Left renal cortex interstitium (tissue), 4 donors: ENCODE measurements at regions not wholly inside any gene's neighbourhood (a gene's known extent, or its start where the extent isn't known, plus 50 kb on each side); places are given as distances from the start of the nearest gene placed in this dataset.
A peak's percentile ranks its signal among the peaks of the same experiment; 100 is the strongest.

Experiments used
- DNase-seq, 4 donors: peaks; one replicate each; pipeline ENCODE4 v3.0.0-alpha.2; 2013; ENCODE audit warnings: low read depth in 4 of 4, low spot score in 2 of 4, missing footprints in 1 of 4

DNA sequence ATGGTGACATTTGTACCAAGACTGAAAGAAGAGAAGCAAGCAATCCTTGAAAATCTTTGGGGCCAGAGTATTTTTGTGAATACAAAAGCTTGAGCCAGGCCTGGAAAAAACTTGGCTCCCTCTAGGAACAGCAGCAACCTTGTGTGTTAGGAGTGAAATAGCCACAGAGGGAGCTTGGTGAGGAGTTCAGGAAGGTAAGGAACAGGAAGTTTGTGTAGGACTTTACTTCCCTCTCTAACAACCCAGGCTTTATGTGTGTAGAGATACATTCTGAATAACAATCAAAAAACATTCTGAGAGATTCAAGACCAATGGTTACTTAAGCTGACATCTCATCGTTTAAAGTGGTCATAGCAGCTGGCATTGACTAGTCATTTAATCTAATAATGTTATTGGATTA is 668.5 kb downstream of the PCDH18 start:
- DNase-seq = no peak

DNA sequence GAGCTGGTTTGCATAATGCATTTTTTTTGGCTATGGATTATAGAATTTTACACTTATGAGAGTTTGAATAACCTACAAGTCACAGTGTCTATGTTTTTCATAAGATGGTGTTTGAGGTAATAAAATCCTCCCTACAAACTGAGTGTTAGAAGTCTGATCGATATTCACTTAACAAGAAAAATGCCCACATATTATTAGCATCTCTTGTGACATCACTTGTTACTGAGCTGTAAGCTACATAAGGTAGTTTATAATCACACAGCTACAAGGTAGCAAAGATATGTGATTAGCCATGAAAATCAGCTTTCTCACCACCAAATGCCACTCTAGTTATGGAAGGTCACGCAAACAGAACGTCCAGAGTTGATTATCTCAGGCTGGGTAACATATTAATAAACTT is 669.6 kb downstream of the PCDH18 start:
- DNase-seq = no peak

DNA sequence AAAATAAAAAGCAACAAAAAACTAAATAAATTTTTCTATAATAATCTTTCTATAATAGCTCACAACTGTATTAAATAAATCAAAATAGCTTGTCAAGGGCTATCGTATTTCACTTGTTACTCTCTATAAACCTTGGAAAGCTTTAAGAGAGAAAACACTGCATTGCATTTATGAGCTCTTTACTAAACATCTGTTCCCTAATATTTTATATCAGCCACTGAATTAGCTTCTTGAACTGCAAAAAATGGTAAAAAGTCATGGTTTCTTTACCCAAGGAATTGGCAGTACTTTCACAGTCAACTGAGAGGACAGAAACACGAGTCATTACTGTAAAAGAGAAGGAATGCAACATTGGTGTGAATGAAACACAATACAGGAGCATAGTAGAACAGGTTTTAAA is 671.2 kb downstream of the PCDH18 start:
- DNase-seq = peak in 1 of 4 donors; percentile 8

DNA sequence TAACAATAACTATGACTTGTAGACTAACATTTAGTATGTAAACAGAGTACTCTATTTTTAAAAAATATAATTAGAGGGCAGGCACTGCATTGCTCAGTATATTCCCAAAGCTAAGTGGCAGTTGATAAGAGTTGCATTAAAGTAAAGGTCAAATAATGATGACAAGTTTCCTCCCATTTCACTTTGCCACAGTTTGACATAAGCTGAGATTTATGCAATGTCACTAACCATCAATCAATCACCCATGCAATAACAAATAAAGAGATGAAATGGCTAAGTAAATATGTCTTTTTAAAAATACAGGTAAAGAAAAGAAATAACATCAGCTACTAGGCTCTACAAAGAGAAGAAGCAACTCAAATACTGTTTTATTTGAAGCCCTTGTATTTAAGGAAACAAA is 673.4 kb downstream of the PCDH18 start:
- DNase-seq = no peak

DNA sequence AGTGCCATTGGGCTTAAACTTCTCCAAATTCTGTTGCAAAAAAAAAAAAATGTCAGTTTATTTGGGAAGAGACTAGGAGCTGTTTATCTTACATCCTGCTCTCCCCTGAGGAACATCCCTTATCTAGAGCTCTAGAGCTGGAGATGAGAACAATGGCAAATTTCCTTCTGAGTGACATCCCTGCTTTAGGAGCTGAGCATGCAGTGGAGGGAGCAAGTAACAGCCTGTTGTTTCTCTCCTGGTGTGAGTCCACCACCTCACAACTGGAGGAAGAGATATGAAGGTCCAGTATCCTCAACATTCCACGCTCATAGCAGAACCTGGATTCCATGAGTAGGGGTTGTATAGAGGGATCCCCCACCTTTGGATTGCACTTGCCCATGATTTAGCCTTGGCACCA is 676.4 kb downstream of the PCDH18 start:
- no peak for DNase-seq

DNA sequence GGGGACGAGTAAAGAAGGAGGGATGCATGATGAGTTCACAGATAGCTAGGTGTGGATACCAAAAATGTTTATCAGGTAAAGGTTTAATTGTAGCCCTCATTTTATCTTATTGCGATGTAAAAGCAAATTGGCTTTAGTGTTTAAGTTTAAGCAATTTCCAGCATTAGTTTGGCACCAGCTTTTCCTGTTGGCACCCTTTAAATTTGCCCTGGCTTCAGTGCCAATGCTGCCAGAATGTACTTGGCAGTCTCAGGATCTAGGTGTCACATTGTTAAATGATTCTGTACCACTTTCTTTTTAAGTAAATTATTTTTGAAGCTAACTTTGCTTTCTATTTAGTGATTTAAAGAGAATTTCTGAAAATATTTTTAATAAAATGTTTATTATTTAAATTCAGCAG is 681.8 kb downstream of the PCDH18 start:
- DNase-seq = no peak

DNA sequence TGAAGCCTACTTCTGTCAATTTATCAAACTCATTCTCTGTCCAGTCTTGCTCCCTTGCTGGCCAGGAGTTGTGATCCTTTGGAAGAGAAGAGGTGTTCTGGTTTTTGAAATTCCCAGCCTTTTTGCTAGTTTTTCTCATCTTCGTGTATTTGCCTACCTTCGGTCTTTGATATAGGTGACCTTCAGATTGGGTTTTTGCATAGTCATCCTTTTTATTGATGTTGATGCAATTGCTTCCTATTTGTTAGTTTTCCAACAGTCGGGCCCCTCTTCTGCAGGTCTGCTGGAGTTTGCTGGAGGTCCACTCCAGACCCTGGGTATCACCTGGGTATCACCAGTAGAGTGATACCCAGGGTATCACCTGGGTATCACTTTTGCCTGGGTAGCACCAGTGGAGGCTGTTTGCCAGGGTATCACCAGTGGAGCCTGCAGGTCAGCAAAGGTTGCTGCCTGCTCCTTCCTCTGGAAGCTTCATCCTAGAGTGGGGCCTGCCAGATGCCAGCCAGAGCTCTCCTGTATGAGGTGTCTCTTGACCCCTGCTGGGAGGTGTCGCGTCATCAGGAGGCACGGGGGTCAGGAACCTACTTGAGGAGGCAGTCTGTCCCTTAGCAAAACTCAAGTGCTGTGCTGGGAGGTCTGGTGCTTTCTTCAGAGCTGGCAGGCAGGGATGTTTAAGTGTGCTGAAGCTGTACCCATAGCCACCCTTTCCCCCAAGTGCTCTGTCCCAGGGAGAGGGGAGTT is 684.2 kb downstream of the PCDH18 start:
- no peak for DNase-seq

DNA sequence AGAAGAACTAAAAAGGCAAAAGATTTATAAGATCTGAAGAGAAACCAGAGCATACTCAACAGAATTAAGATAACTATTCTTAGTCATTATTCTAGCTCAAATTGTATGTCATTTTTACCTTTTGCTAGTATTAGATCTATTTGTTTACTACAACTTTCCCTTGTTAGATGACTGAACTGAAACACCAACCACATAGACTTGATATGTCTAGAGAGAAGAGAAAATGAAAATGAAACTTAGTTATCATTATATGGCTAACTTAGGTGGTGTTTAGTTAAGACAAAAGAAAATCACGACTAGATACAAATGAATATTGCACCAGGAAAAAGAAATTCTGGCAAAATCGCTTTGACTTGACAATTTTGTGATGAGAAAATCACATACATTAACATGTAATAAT is 690.8 kb downstream of the PCDH18 start:
- DNase-seq = no peak

DNA sequence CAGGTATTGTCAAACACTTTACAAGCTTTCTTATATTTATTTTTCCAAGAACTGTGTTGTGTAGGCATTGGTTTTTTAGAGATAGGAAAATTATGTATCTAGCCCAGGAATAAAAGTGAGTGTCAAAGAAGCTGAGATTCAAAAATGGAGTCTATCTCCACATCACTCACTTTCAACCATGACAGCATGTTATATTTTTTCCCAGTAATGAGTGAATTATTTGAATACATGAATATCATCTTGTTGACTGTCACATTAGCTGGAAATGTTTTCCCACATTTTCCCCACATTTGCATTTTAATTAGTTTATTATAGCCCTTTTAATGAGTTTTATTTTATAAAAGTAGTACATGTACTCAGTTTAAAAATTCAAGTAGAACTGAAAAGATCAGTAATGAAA is 693.7 kb downstream of the PCDH18 start:
- DNase-seq = no peak

DNA sequence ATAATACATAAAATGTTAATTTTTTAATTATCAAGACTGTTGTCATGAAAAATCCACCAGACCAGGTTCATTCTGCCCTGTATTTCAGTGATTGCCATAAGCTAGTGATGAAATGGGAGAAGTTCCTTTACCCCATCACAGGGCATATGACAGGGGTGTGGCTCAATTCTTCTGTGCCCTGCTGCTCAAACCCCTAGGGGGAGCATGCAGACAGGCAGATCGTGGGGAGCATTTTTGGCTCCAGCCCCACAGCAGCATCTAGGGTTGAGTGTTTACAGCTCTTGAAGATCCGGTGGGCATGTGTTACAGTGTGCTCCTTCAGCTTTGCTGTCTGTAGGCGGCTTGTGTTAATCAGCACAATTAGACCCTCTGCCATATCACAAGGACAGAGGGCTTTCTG is 700.7 kb downstream of the PCDH18 start:
- DNase-seq = no peak

DNA sequence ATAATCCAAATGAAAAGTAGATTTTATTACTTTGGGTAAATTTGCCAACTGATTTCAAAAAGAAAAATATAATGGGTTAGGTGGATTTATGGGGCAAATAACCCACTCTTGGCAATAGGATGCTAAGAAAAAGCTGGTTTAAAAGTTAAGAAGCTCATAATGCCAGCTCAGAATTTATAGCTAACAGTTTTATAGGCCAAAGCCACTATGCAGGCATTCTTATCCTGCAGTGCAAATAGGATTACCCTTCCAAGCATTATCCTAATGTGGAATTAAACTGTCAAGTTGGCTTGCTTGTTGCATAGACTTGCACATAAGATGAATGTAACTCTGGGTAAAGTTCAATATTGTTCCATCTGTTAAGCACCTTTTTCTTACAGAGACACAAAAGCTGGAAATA is 703.0 kb downstream of the PCDH18 start:
- DNase-seq = no peak

DNA sequence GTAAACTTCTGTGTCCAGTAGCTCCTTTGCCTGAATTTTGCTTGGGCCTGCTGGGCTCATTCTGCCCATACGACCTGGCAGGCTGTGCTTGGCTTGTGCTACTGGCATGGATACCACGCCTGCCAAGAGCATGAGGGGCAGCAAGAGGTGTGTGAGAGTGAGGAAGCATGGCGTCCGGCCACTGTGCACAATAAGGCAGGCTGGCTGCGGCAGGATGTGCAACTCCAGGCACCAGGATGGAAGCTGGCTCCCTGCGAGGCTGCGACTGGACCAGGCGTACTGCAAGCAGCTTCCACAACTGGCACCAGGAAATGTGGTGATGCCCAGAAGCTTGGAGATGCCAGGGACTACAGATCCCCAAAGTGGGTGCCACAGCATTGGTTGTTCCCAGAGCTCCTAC is 709.3 kb downstream of the PCDH18 start:
- no peak for DNase-seq

DNA sequence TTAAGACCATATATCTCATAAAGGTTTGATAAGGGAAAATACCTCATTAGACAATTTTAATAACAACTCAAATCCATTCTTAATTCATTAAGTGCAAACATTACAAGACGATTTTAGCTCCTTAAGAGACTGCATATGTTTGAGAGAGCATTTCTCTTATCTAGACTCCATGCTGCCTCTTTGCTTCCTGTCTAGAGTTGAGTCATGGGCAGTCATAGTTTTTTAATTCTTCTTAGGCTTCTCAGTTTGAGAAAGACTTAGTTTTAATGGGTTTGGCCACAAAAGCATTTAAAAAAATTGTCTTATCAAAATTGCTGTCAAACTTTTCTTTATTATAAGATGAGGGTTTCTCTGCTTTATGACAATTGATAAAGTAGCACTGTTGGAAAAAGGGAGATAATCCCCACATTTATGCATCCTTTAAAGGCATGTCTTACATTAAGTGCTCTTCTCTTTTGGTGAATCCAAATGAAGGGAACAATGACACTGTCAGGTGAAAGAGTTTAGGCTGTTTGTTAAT is 713.4 kb downstream of the PCDH18 start:
- no peak for DNase-seq

DNA sequence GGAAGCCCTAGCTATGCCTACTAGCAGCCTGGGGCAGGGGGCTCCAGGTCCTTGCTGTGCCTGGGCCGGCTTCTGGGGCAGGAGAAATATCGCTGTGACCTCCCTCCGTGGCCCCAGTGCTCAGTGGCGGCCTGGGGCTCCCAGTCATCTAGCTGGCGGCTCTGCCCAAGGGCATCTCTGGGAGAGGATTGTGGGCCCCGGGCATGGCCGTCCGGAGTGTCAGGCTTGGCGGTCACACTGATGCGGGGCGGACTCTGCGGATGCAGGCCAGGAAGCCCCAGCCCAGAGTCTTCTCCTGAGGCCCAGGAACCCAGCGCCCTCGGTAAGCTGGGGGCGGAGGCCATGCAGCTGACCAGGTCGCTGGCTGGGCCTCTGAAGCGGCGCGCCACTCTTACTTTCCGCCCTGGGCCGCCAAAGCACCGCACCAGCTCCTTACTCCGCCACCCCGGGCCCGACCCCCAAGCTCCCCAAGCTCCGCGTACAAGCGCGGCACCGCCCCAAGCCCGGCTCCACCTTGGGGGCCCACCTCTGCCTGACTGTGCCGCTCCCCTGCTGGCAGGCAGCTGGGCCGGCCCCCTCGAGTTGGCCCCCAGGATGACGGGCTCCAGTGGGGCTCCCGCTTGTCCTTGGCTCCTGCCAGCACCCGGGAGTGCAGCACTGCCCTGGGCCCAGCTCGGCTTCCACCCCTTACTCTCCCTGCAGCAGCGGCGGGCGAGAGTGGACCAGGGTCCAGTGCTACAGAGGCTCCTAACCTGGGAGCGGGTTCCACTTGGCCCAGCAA is 720.0 kb downstream of the PCDH18 start:
- DNase-seq = no peak

DNA sequence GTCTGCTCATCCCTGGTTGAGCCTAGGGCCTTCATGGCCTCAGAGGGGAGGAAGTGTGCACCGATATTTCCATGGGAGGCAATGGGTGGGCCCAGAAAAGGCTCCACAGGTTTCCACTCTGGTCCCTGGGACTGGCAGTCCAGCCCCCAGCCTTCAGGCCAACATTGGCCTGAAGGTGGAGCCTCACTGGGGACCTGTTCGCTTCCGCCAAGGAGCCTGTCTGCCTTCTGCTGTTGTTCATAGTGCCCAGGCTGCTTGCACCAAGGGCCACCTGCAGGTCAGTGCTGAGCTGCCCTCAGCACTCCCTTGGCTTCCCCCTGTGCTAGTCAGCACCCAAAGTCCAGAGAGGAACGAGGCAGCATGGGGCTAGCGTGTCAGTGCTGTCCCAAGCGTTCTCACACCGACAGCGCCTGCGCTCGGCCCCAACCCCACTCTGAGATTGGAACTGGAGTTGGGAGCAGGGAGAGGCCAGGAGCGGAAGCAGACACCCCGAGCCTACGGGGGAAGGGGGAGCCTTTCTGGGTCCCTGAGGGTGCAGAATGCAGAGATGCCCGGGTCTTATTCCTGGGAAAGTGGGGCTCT is 720.7 kb downstream of the PCDH18 start:
- no peak for DNase-seq

DNA sequence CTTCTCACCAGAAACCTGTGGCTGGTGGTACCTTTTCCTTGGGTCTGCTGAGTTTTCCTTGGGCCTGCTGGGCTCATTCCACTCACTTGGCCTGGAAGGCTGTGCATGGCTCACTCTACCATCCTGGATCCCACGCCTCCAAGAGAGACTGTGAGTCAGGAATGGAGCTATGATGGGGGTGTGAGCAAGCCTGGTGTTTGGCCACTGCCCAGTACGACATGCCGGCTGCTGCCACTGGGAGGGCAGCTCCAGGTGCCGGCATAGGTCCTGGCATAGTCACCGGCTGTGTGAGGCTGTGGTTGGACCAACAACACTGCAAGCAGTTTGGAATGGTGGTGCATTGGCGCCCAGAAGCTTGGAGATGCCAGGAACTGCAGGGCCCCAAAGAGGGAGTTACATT is 721.7 kb downstream of the PCDH18 start:
- no peak for DNase-seq

DNA sequence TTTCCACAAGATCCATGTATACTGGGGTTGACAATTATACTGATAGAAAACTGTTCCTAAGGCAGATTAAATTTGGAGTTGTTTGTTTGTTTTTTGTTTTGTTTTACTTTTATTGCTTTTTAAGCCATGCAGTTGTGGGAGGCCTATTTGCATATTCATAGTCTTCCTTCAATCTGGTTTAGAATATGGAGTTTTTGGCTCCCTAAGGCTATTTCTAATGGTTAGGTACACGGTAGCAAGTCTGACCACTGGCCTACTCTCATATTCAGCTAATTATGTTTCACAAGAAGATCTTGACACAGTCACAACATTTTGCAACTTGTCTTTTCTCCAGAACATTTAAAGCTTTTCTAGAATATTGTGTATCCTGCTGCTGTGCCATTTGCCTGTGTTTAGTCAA is 725.5 kb downstream of the PCDH18 start:
- no peak for DNase-seq

DNA sequence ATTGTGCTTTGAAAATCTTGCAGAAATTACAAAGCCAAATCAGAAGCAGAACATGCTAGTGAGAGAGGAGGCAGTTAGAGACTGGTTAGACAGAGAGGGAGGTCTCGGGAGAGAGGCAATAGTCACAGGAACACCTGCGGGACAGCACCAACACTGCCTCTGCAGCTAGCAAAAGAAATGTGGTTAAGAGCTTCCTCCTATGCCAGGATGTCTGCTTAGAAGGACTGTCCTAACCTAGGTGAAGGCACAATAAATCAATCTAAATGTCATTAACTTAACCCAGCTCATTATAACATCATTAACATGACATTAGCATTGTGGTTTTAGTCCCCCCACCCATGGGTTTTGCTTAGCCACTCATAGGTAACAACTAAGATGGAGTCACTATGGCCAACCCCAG is 726.7 kb downstream of the PCDH18 start:
- no peak for DNase-seq

DNA sequence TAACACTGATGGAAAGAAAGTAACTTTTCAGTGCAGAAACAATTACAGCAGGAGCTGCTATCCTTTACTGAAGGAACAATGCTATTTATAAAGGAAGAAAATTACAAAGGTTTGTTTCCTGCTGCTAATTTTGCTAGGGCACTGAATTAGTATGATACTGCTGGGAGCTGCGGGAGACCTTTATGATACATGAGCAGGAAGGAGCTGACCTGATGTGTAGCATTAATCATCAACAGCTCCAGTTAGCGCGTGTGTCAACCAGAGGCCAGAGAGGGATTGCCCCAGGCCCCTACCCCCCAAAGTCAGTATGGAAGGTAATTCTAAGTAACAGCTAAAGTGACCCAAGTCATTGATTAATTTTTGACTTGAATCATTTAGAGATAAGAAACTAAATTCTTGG is 728.9 kb downstream of the PCDH18 start:
- no peak for DNase-seq

DNA sequence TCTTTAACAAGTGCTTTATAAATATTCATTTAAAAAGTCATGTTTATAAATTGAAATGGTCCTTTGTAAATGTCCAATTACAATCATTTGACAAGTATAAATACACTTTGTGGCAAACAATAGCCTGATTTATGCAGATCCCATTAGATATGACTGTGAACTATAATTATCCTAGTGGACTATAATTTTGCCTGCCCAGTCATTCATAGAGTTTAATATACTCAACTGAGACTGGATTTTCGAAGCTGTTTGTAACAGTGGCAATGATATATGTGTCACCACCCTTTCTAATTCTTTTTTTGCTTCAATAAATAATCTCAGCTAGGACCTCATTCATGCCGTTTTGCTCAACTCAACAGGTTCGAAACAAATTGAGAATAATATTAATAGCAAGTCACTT is 732.0 kb downstream of the PCDH18 start:
- DNase-seq = no peak

DNA sequence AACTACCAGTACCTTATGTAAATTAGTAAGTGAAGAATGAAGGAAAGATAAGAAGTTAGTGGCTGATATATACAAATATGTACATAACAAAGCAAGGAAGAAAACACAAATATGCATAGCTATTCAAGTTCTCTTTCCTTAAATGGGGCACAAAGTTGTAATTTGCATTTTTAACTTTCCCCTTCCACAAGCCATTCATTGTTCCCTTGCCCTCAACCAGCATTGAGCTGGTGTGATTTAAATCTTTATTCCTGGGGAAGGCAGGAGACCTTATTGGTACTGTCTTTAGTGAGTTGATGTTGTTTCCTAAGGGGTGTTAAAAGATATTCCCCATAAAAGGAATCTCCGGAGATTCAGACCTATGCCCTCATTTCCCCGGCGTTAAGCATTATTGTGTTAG is 735.3 kb downstream of the PCDH18 start:
- no peak for DNase-seq

DNA sequence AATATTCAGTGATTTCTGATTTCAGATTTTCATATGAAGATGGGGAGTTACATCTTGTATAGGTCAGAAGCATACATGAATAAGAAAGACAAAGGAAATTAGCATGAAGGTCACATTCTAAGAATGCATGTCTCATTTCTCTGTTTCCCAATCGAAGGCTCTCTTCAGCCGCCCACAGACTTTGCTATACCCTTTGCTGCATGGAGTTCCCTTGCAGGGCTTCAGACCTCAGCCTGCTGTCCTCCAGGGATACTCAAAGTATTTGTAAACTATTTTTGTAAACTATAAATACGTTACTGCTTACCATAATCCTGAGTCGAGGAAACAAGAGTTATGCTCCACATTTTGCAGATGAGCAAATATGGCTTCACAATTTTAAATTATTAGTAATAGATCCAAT is 738.4 kb downstream of the PCDH18 start:
- DNase-seq = no peak
